Skin of body (tissue), 1 donor: ENCODE measurements at regions not wholly inside any gene's neighbourhood (a gene's known extent, or its start where the extent isn't known, plus 50 kb on each side); places are given as distances from the start of the nearest gene placed in this dataset.
"Not testable (repeated sequence)": the region's sequence is repeated elsewhere in the genome, so short reads cannot be mapped to it uniquely, and the experiment has no call there.

Source experiments
- DNase-seq: peaks from one replicate; lab custom pipeline; 2025; lab: John Stamatoyannopoulos, UW

GRCh38 chr3:88671573-88671972 is 435.8 kb upstream of the EPHA3 start:
- DNase-seq = no peak

- DNase-seq = no peak
Measured at GRCh38 chr3:88677298-88677697, 430.1 kb upstream of the EPHA3 start.

- no peak for DNase-seq
Measured at GRCh38 chr3:88678747-88679146, 428.7 kb upstream of the EPHA3 start.

GRCh38 chr3:88690287-88690686 is 417.1 kb upstream of the EPHA3 start:
- DNase-seq = no peak

GRCh38 chr3:88691081-88691480 is 416.3 kb upstream of the EPHA3 start:
- DNase-seq = no peak

GRCh38 chr3:88703501-88704059 is 403.8 kb upstream of the EPHA3 start:
- no peak for DNase-seq

GRCh38 chr3:88704338-88704737 is 403.1 kb upstream of the EPHA3 start:
- DNase-seq = no peak

- no peak for DNase-seq
Measured at GRCh38 chr3:88707837-88708236, 399.6 kb upstream of the EPHA3 start.

GRCh38 chr3:88712552-88712951 is 394.9 kb upstream of the EPHA3 start:
- no peak for DNase-seq

- DNase-seq = no peak
Measured at GRCh38 chr3:88713233-88713691, 394.2 kb upstream of the EPHA3 start.

GRCh38 chr3:88725440-88726165 is 381.8 kb upstream of the EPHA3 start:
- DNase-seq = no peak

- no peak for DNase-seq
Measured at GRCh38 chr3:88732186-88732585, 375.2 kb upstream of the EPHA3 start.

GRCh38 chr3:88742106-88742505 is 365.3 kb upstream of the EPHA3 start:
- DNase-seq = no peak

- DNase-seq = no peak
Measured at GRCh38 chr3:88742674-88743507, 364.5 kb upstream of the EPHA3 start.

- no peak for DNase-seq
Measured at GRCh38 chr3:88744896-88745295, 362.5 kb upstream of the EPHA3 start.

- not testable (repeated sequence) for DNase-seq
Measured at GRCh38 chr3:88747145-88747544, 360.3 kb upstream of the EPHA3 start.

- DNase-seq = no peak
Measured at GRCh38 chr3:88758676-88759075, 348.7 kb upstream of the EPHA3 start.

GRCh38 chr3:88767746-88768145 is 339.7 kb upstream of the EPHA3 start:
- no peak for DNase-seq

- no peak for DNase-seq
Measured at GRCh38 chr3:88773766-88774165, 333.7 kb upstream of the EPHA3 start.

GRCh38 chr3:88775026-88775690 is 332.3 kb upstream of the EPHA3 start:
- no peak for DNase-seq

- DNase-seq = no peak
Measured at GRCh38 chr3:88779482-88779881, 327.9 kb upstream of the EPHA3 start.

GRCh38 chr3:88784925-88785324 is 322.5 kb upstream of the EPHA3 start:
- no peak for DNase-seq
